PC-3 (cell line): ENCODE measurements at regions not wholly inside any gene's neighbourhood (a gene's known extent, or its start where the extent isn't known, plus 50 kb on each side); places are given as distances from the start of the nearest gene placed in this dataset.
"Not testable (repeated sequence)": the region's sequence is repeated elsewhere in the genome, so short reads cannot be mapped to it uniquely, and the experiment has no call there.

Experiments used
- ATAC-seq: fragments of 200-7000 bp; cut with Tn5 transposase; 2 replicates; pipeline ENCODE4 v1.9.1; 2020; ENCODE audit warnings: mild to moderate bottlenecking, moderate library complexity
- BruUV-seq: library from RNA; stranded (reverse); fragments of 400-500 nt; replicated peaks from 2 replicates; lab custom pipeline; 2021; lab: Mats Ljungman, UMichigan
- CTCF ChIA-PET: fragments of 300-600 bp; sonication (Branson Sonifier 250); formaldehyde crosslinking; loops from one replicate; lab custom pipeline; 2022; ENCODE audit warnings: antibody characterized with exemption; lab: Charles Lee
- POLR2A ChIA-PET: fragments of 300-600 bp; sonication (Branson Sonifier 250); formaldehyde crosslinking; loops from one replicate; lab custom pipeline; 2022; ENCODE audit warnings: antibody characterized with exemption; ENCODE audit not compliant: unreplicated experiment; lab: Charles Lee
- DNase-seq: peaks from one replicate; pipeline ENCODE4 v3.0.0-alpha.2; 2015
- H2AFZ ChIP-seq: fragments of 300-600 bp; sonication (generic); 2 replicates; pipeline ENCODE4 v1.6.0; 2016; ENCODE audit warnings: antibody characterized with exemption, low read length
- H3F3A ChIP-seq: fragments of 300-600 bp; sonication (generic); one replicate; pipeline ENCODE4 v1.6.0; 2017; ENCODE audit warnings: antibody characterized with exemption, low read length, control low read depth, mild to moderate bottlenecking; ENCODE audit not compliant: unreplicated experiment
- H3K27ac ChIP-seq: fragments of 300-600 bp; sonication (generic); 2 replicates; pipeline ENCODE4 v1.5.1; 2016; ENCODE audit warnings: mild to moderate bottlenecking, low read length
- H3K27me3 ChIP-seq: fragments of 300-600 bp; sonication (generic); 2 replicates; pipeline ENCODE4 v1.6.1; 2016; ENCODE audit warnings: low read length, mixed read lengths
- H3K36me3 ChIP-seq: fragments of 300-600 bp; sonication (generic); 2 replicates; pipeline ENCODE4 v1.6.1; 2016; ENCODE audit warnings: low read depth, mixed run types, low read length, mixed read lengths
- H3K4me1 ChIP-seq: fragments of 300-600 bp; sonication (generic); 2 replicates; pipeline ENCODE4 v1.5.1; 2016; ENCODE audit warnings: low read length; ENCODE audit not compliant: insufficient read depth
- H3K4me2 ChIP-seq: fragments of 300-600 bp; sonication (generic); 2 replicates; pipeline ENCODE4 v1.6.0; 2016; ENCODE audit warnings: low read length
- H3K4me3 ChIP-seq: fragments of 300-600 bp; sonication (generic); 2 replicates; pipeline ENCODE4 v1.5.1; 2016; ENCODE audit warnings: mild to moderate bottlenecking, low read length, mixed read lengths
- H3K79me2 ChIP-seq: fragments of 300-600 bp; sonication (generic); 2 replicates; pipeline ENCODE4 v1.6.1; 2017; ENCODE audit warnings: low read length, mixed read lengths
- H3K9ac ChIP-seq: fragments of 300-600 bp; sonication (generic); 2 replicates; pipeline ENCODE4 v1.6.0; 2016; ENCODE audit warnings: mild to moderate bottlenecking, low read length
- H3K9me2 ChIP-seq: fragments of 300-600 bp; sonication (generic); replicated peaks from 2 replicates; pipeline ENCODE4 v1.6.1; 2016; ENCODE audit warnings: mixed run types, low read length, mixed read lengths
- H3K9me3 ChIP-seq: fragments of 300-600 bp; sonication (generic); 2 replicates; pipeline ENCODE4 v1.6.1; 2016; ENCODE audit warnings: low read length, mixed read lengths
- H4K20me1 ChIP-seq: fragments of 300-600 bp; sonication (generic); 2 replicates; pipeline ENCODE4 v1.6.1; 2016; ENCODE audit warnings: low read length, mixed read lengths
- EZH2 ChIP-seq: fragments of 300-600 bp; sonication (generic); IDR thresholded peaks from one replicate; pipeline ENCODE4 v1.6.1; 2017; ENCODE audit warnings: antibody characterized with exemption, mild to moderate bottlenecking, low read length; ENCODE audit not compliant: unreplicated experiment
- EZH2phosphoT487 ChIP-seq: fragments of 300-600 bp; sonication (generic); IDR thresholded peaks from 2 replicates; pipeline ENCODE4 v1.6.1; 2018; ENCODE audit warnings: mild to moderate bottlenecking, antibody characterized with exemption, low read length, borderline replicate concordance
- intact Hi-C: fragments of 100-400 bp; cut with micrococcal nuclease; formaldehyde crosslinking; loops from 2 replicates; pipeline ENCODE4 v1.9.0; 2023
- TF ChIP-seq, protein P1 (sequence below): fragments of 300-600 bp; sonication (generic); conservative IDR thresholded peaks from 2 replicates; pipeline ENCODE4 v1.5.1; 2017; ENCODE audit warnings: antibody characterized with exemption, low read depth, mild to moderate bottlenecking, low read length

DNA sequence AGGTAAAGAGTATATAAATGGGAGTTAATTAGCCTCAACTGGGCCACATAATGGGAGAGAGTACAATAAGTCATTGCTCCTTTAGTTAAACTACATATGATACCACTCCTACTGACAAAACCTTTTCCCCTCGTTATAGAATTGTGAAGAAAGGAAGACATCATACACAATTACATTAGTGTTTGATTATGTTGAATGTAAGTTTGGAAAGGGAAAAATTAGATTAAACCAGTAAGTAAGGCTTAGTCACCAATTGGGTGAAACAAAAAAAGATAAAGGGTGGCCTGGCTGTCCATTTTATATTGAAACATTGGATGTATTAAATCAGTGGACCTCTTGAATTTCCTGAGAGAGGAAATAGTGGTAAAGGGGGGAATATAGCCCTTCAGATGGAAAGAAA is 464.3 kb upstream of the PAPPA start:
- no peaks in the 10 kb centered on the region for H3K9me2 ChIP-seq
- no peak overlapping the region for H3K9ac ChIP-seq
- no peak for DNase-seq
- H3K27ac ChIP-seq: peak overlapping the region; percentile 99; the same call in 1 of the 2 replicates
- no peak overlapping the region for H2AFZ ChIP-seq
- no peaks in the 10 kb centered on the region for H3F3A ChIP-seq
- TF ChIP-seq, protein P1, sequence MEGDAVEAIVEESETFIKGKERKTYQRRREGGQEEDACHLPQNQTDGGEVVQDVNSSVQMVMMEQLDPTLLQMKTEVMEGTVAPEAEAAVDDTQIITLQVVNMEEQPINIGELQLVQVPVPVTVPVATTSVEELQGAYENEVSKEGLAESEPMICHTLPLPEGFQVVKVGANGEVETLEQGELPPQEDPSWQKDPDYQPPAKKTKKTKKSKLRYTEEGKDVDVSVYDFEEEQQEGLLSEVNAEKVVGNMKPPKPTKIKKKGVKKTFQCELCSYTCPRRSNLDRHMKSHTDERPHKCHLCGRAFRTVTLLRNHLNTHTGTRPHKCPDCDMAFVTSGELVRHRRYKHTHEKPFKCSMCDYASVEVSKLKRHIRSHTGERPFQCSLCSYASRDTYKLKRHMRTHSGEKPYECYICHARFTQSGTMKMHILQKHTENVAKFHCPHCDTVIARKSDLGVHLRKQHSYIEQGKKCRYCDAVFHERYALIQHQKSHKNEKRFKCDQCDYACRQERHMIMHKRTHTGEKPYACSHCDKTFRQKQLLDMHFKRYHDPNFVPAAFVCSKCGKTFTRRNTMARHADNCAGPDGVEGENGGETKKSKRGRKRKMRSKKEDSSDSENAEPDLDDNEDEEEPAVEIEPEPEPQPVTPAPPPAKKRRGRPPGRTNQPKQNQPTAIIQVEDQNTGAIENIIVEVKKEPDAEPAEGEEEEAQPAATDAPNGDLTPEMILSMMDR: no peak
- TF ChIP-seq EZH2phosphoT487 (no peak), EZH2 (no peak)
- H4K20me1 ChIP-seq: no peaks in the 10 kb centered on the region
- intact Hi-C loops: no loop called here
- no peaks in the 10 kb centered on the region for H3K79me2 ChIP-seq
- BruUV-seq: no TSS peak
- ATAC-seq: no peak
- no peaks in the 10 kb centered on the region for H3K36me3 ChIP-seq
- H3K27me3 ChIP-seq: no peaks in the 10 kb centered on the region
- H3K4me1 ChIP-seq: peaks cover 21% of the 10 kb centered on the region
- CTCF ChIA-PET: no interaction called here
- H3K9me3 ChIP-seq: no peaks in the 10 kb centered on the region
- H3K4me2 ChIP-seq: no peak overlapping the region
- H3K4me3 ChIP-seq: no peak overlapping the region
- POLR2A ChIA-PET: interaction anchor here (0.6 kb wide), 1 partner anchor 96 kb away, joined by 3 read pairs; no protein-coding TSS in a partner anchor

DNA sequence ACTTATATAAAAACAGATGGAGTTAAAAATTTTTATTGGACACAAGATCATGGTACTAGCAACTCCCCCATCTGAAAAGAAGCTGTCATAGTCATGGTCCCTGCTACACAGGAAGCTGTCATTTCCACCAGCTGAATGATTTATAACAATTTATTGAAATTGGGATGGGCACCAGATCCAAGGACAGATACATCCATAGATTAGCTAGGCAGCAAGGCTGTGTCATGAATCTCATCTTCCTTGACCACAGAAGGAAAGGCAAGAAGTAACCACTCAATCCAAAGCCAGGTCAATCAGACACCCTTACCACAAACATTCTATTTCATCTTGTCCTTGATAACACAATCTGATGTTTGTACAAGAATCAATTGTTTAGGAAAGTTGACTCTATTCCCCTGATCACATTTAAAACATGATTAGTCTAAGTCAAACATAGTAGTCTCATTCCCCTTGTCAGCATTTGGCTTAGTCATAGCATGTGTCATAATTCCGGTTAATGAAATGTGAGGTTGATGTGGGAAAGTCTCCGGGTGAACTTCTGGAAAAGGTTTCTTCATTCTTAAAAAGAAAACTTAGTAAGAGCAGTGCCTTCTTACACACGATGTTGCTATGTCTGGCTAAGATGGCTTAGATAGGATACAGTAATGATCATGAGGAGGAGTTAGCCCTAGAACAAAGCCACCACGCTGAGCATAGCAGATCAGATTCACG is 462.6 kb upstream of the PAPPA start:
- Histone ChIP-seq H3K36me3 (no peaks in the 10 kb centered on the region), H3K27ac (peak overlapping the region; percentile 99), H3K79me2 (no peaks in the 10 kb centered on the region), H3K9me2 (no peaks in the 10 kb centered on the region), H3K9ac (peak overlapping the region; percentile 83), H3K9me3 (no peaks in the 10 kb centered on the region), H3K4me3 (peak overlapping the region; percentile 22), H2AFZ (no peak overlapping the region), H3K4me2 (peak overlapping the region; percentile 55), H3F3A (no peaks in the 10 kb centered on the region), H3K4me1 (peaks cover 21% of the 10 kb centered on the region), H3K27me3 (no peaks in the 10 kb centered on the region), H4K20me1 (no peaks in the 10 kb centered on the region)
- POLR2A ChIA-PET: no interaction called here
- DNase-seq (peak; percentile 93), ATAC-seq (peak; percentile 88)
- CTCF ChIA-PET: no interaction called here
- TF ChIP-seq EZH2 (no peak), EZH2phosphoT487 (no peak)
- TF ChIP-seq, protein P1: no peak
- BruUV-seq: no TSS peak
- intact Hi-C loops: loop anchor here (2.0 to 5.0 kb wide), 2 partner anchors 98 to 461 kb away; partner anchors contain the start of gene PAPPA

DNA sequence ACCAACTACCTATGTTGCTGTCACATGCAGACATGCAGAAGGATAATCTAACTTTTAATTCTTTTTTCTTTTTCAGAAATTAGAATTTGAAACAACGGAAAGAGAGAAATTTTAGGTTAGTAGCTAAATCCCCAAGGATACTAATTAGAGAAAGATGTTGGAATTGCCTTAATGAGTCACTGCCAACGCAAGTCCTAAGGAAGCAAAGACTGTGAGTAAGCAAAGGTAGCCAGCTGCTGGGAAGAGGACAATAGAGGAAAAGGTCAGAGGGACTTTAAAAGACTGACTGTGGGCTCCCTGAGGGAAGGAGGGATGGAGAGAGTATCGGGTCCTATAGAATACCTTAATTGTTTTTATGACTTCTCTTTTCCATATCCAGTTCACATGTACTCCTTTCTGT is 461.9 kb upstream of the PAPPA start:
- Histone ChIP-seq H2AFZ (no peak overlapping the region), H3K27ac (peak overlapping the region; percentile 99)

DNA sequence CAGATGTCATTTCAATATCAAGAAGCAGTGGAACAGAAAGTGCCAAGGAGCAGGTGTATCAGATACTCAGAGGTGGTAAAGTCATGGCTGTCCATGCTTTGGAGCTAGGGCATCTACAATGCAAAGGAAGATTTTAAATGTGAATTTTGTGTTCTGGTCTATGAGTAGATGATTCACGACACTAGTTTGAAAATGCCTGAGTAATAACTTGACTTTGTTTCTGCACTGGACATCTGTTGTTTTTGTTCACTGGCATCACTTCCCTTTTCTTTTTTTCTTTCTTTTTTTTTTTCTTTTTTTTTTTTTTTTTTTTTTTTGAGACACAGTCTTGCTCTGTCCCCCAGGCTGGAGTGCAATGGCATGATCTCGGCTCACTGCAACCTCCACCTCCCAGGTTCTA is 460.7 kb upstream of the PAPPA start:
- DNase-seq, H3K36me3 ChIP-seq, BruUV-seq, H3K9ac ChIP-seq, H3K27me3 ChIP-seq, H2AFZ ChIP-seq, H3K4me2 ChIP-seq, H4K20me1 ChIP-seq, H3K4me3 ChIP-seq, CTCF ChIA-PET, H3K27ac ChIP-seq, H3K79me2 ChIP-seq, H3F3A ChIP-seq, H3K9me3 ChIP-seq, H3K9me2 ChIP-seq, POLR2A ChIA-PET, ATAC-seq: not testable (repeated sequence)
- intact Hi-C loops: loop anchor here (5.0 kb wide), 1 partner anchor 459 kb away; the partner anchor contains the start of gene PAPPA
- peaks cover 21% of the 10 kb centered on the region for H3K4me1 ChIP-seq

More for the DNA sequence above, 461.9 kb upstream of the PAPPA start:
- Histone ChIP-seq H3K4me1 (peaks cover 21% of the 10 kb centered on the region), H3K4me3 (peak overlapping the region; percentile 22), H3K9ac (peak overlapping the region; percentile 83), H3K9me3 (no peaks in the 10 kb centered on the region), H3F3A (no peaks in the 10 kb centered on the region), H3K9me2 (no peaks in the 10 kb centered on the region), H4K20me1 (no peaks in the 10 kb centered on the region), H3K79me2 (no peaks in the 10 kb centered on the region), H3K36me3 (no peaks in the 10 kb centered on the region), H3K27me3 (no peaks in the 10 kb centered on the region), H3K4me2 (peak overlapping the region; percentile 55)
- POLR2A ChIA-PET: no interaction called here
- TF ChIP-seq, protein P1: no peak
- no peak for TF ChIP-seq EZH2phosphoT487
- BruUV-seq: no TSS peak
- CTCF ChIA-PET: no interaction called here
- ATAC-seq (peak; percentile 51; the same call in 1 of the 2 replicates), DNase-seq (peak; percentile 64)
- intact Hi-C loops: loop anchor here (2.0 to 5.0 kb wide), 2 partner anchors 99 to 461 kb away; partner anchors contain the start of gene PAPPA
